ENCODE measurements at regions not wholly inside any gene's neighbourhood (a gene's known extent, or its start where the extent isn't known, plus 50 kb on each side); places are given as distances from the start of the nearest gene placed in this dataset.

- TF ChIP-seq, protein P1, sequence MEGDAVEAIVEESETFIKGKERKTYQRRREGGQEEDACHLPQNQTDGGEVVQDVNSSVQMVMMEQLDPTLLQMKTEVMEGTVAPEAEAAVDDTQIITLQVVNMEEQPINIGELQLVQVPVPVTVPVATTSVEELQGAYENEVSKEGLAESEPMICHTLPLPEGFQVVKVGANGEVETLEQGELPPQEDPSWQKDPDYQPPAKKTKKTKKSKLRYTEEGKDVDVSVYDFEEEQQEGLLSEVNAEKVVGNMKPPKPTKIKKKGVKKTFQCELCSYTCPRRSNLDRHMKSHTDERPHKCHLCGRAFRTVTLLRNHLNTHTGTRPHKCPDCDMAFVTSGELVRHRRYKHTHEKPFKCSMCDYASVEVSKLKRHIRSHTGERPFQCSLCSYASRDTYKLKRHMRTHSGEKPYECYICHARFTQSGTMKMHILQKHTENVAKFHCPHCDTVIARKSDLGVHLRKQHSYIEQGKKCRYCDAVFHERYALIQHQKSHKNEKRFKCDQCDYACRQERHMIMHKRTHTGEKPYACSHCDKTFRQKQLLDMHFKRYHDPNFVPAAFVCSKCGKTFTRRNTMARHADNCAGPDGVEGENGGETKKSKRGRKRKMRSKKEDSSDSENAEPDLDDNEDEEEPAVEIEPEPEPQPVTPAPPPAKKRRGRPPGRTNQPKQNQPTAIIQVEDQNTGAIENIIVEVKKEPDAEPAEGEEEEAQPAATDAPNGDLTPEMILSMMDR (IDR thresholded peaks at IDR 0.05): no peak
- TF ChIP-seq POLR2A (IDR thresholded peaks at IDR 0.05): no peak
- no peak for TF ChIP-seq POLR2AphosphoS5 (IDR thresholded peaks at IDR 0.05)
Observed at GRCh38 chr2:20107352-20107751, 55.9 kb upstream of the LAPTM4A start.

Measured in breast epithelium (tissue), 3 donors.